Stomach (tissue), 8 donors: ENCODE measurements at regions not wholly inside any gene's neighbourhood (a gene's known extent, or its start where the extent isn't known, plus 50 kb on each side); places are given as distances from the start of the nearest gene placed in this dataset.
A peak's percentile ranks its signal among the peaks of the same experiment; 100 is the strongest.
"Not testable (repeated sequence)": the region's sequence is repeated elsewhere in the genome, so short reads cannot be mapped to it uniquely, and the experiment has no call there.

Experiments used
- DNase-seq, 2 donors: peaks; one replicate each; pipeline versions ENCODE4 v3.0.0 to v3.0.0-alpha.2; 2013 to 2019
- H3K27ac ChIP-seq, 5 donors: fragments of 200-600 bp in 4 of 5; sonication (generic) in 4 of 5; one replicate each; pipeline ENCODE4 v1.5.1; 2013 to 2019; ENCODE audit warnings: mild to moderate bottlenecking in 1 of 5, moderate library complexity in 1 of 5
- H3K27me3 ChIP-seq, 3 donors: fragments of 200-600 bp; sonication (generic); one replicate each; pipeline ENCODE4 v1.5.1; 2017 to 2019; ENCODE audit warnings: mixed run types in 1 of 3
- H3K36me3 ChIP-seq, 4 donors: fragments of 200-600 bp; sonication (generic); 1 replicate in 3 of 4; 2 replicates in 1 of 4; pipeline ENCODE4 v1.5.1; 2016 to 2019
- H3K4me1 ChIP-seq, 4 donors: fragments of 200-600 bp; sonication (generic); one replicate each; pipeline ENCODE4 v1.5.1; 2016 to 2019
- H3K4me3 ChIP-seq, 4 donors: fragments of 200-600 bp; sonication (generic) in 3 of 4; one replicate each; pipeline ENCODE4 v1.5.1; 2016 to 2019; ENCODE audit warnings: mild to moderate bottlenecking in 1 of 4
- H3K9me3 ChIP-seq, 4 donors: fragments of 200-600 bp; sonication (generic); one replicate each; pipeline ENCODE4 v1.5.1; 2016 to 2019
- CTCF ChIP-seq, 7 experiments: fragments of 450-650 bp in 4 of 7; fragments of 200-600 bp in 3 of 7; sonication (generic) in 3 of 7; IDR thresholded peaks; one replicate each; pipeline ENCODE4 v1.5.1; 2016 to 2019; ENCODE audit warnings: antibody characterized with exemption in 7 of 7, control low read depth in 2 of 7, mild to moderate bottlenecking in 1 of 7
- EP300 ChIP-seq: sonication (generic); formaldehyde crosslinking; IDR thresholded peaks from one replicate; pipeline ENCODE4 v1.6.1; 2017; ENCODE audit warnings: antibody characterized with exemption
- POLR2A ChIP-seq, 4 donors: fragments of 450-650 bp; IDR thresholded peaks; one replicate each; pipeline ENCODE4 v1.6.1; 2016; ENCODE audit warnings: antibody characterized with exemption in 4 of 4, control low read depth in 2 of 4, mild to moderate bottlenecking in 1 of 4, moderate library complexity in 1 of 4
- POLR2AphosphoS5 ChIP-seq, 3 donors: sonication (generic); formaldehyde crosslinking; IDR thresholded peaks; one replicate each; pipeline ENCODE4 v1.6.1; 2016; ENCODE audit warnings: antibody characterized with exemption in 3 of 3
- WGBS, 5 donors: extraction: QIAGEN DNeasy Blood & Tissue Kit in 3 of 5; methylation state at CpG; one replicate each; pipeline versions ENCODE4 v1.1.5 to v1.1.7; 2013 to 2018; 5-methylcytosine and 5-hydroxymethylcytosine counted together
- intact Hi-C: fragments of 100-400 bp; cut with DNase I; formaldehyde crosslinking; loops from one replicate; pipeline ENCODE4 v1.15.1; 2023; ENCODE audit warnings: low total_unique reads
- donor health status: healthy with polysubstance abuse.
- donor health status: Bipolar disorder and iron deficiency.
- donor health status: healthy.

GRCh38 chr15:96165775-96166174 is 164.7 kb upstream of the NR2F2 start:
- Histone ChIP-seq H3K9me3 (no peaks in the 10 kb centered on the region), H3K27me3 (no peaks in the 10 kb centered on the region), H3K27ac (peak overlapping the region in 4 of 5 donors; percentile 60 to 71 (median 66)), H3K4me1 (peaks cover 20 to 54% (median 45%) of the 10 kb centered on the region in 4 donors), H3K36me3 (no peaks in the 10 kb centered on the region), H3K4me3 (no peak overlapping the region)
- no peak for DNase-seq
- intact Hi-C loops = no loop called here
- whole genome bisulfite sequencing, 5 donors = 80 to 92% (median 88%) methylated on average over 2 of the region's 2 CpGs
- no peak for TF ChIP-seq CTCF (IDR thresholded peaks at IDR 0.05)
- no peak for TF ChIP-seq POLR2A (IDR thresholded peaks at IDR 0.05)
- TF ChIP-seq POLR2AphosphoS5 (IDR thresholded peaks at IDR 0.05) = no peak
- no peak for TF ChIP-seq EP300

GRCh38 chr15:96166223-96167200 is 164.0 kb upstream of the NR2F2 start:
- H3K4me3 ChIP-seq = no peak overlapping the region
- TF ChIP-seq EP300 = no peak
- no peak for TF ChIP-seq CTCF (IDR thresholded peaks at IDR 0.05)
- no peak for TF ChIP-seq POLR2A (IDR thresholded peaks at IDR 0.05)
- no peak for TF ChIP-seq POLR2AphosphoS5 (IDR thresholded peaks at IDR 0.05)
- H3K27ac ChIP-seq = peak overlapping the region; percentile 60 to 75 (median 67)
- H3K4me1 ChIP-seq = peaks cover 21 to 51% (median 39%) of the 10 kb centered on the region in 4 donors
- intact Hi-C loops = no loop called here
- no peak for DNase-seq
- H3K36me3 ChIP-seq = no peaks in the 10 kb centered on the region
- H3K9me3 ChIP-seq = no peaks in the 10 kb centered on the region
- H3K27me3 ChIP-seq = no peaks in the 10 kb centered on the region
- 37 to 63% (median 41%) methylated on average over 15 of the region's 15 CpGs for WGBS, 5 donors

GRCh38 chr15:96170616-96170978 is 159.9 kb upstream of the NR2F2 start:
- H3K27me3 ChIP-seq, H3K9me3 ChIP-seq, DNase-seq, H3K36me3 ChIP-seq, H3K4me3 ChIP-seq, intact Hi-C loops: not testable (repeated sequence)
- Histone ChIP-seq H3K27ac (peak overlapping the region; percentile 38 to 79 (median 75)), H3K4me1 (peaks cover 25 to 59% (median 40%) of the 10 kb centered on the region in 4 donors)
- 51 to 70% (median 63%) methylated on average over 2 of the region's 2 CpGs for WGBS, 5 donors

GRCh38 chr15:96170979-96171739 is 159.3 kb upstream of the NR2F2 start:
- Histone ChIP-seq H3K4me3 (no peak overlapping the region), H3K9me3 (no peaks in the 10 kb centered on the region), H3K36me3 (no peaks in the 10 kb centered on the region), H3K4me1 (peaks cover 24 to 53% (median 35%) of the 10 kb centered on the region in 4 donors), H3K27ac (peak overlapping the region; percentile 68 to 79 (median 75)), H3K27me3 (no peaks in the 10 kb centered on the region)
- 25 to 45% (median 34%) methylated on average over 14 of the region's 14 CpGs for WGBS, 5 donors
- intact Hi-C loops = no loop called here
- peak; percentile 60 to 76 for DNase-seq
- TF ChIP-seq POLR2AphosphoS5 (IDR thresholded peaks at IDR 0.05) (peak in 2 of 3 donors; percentile 63 to 70), CTCF (IDR thresholded peaks at IDR 0.05) (no peak), POLR2A (IDR thresholded peaks at IDR 0.05) (no peak), EP300 (no peak)
